GM12878 (cell line): ENCODE measurements at regions not wholly inside any gene's neighbourhood (a gene's known extent, or its start where the extent isn't known, plus 50 kb on each side); places are given as distances from the start of the nearest gene placed in this dataset.
"Not testable (repeated sequence)": the region's sequence is repeated elsewhere in the genome, so short reads cannot be mapped to it uniquely, and the experiment has no call there.

Experiments used
- ATAC-seq: fragments of 200-7000 bp; cut with Tn5 transposase; 3 replicates; pipeline ENCODE4 v1.9.1; 2020; ENCODE audit warnings: mild to moderate bottlenecking, moderate library complexity
- BruUV-seq: library from RNA; stranded (reverse); fragments of 400-500 nt; replicated peaks from 2 replicates; lab custom pipeline; 2021; lab: Mats Ljungman, UMichigan
- CTCF ChIA-PET: fragments of 300-600 bp; sonication (Branson Sonifier 250); formaldehyde crosslinking; extraction: SDS; loops from one replicate; lab custom pipeline; 2021; ENCODE audit warnings: inconsistent platforms; lab: Yijun Ruan, JAX
- POLR2A ChIA-PET: fragments of 350-600 bp; formaldehyde crosslinking; extraction: SDS; loops from one replicate; lab custom pipeline; 2021; ENCODE audit warnings: inconsistent platforms; lab: Charles Lee
- RAD21 ChIA-PET: fragments of 300-600 bp; sonication (Branson Sonifier 250); formaldehyde crosslinking; loops from one replicate; lab custom pipeline; 2023; ENCODE audit warnings: antibody characterized with exemption; ENCODE audit not compliant: unreplicated experiment; lab: Charles Lee
- SMC1A ChIA-PET: fragments of 300-600 bp; sonication (Branson Sonifier 250); formaldehyde crosslinking; loops from one replicate; lab custom pipeline; 2023; ENCODE audit not compliant: unreplicated experiment, uncharacterized antibody; lab: Charles Lee
- DNase-seq: peaks from one replicate; pipeline ENCODE4 v3.0.0-alpha.2; 2011; ENCODE audit warnings: low read depth, low spot score
- FAIRE-seq: peaks from 3 replicates; lab custom pipeline; 2011; peaks lifted over from hg19 to GRCh38; lab: Jason Lieb, UNC
- H2AFZ ChIP-seq: 2 replicates; pipeline ENCODE4 v1.6.0; 2011; ENCODE audit warnings: low read depth, low read length, control low read depth; ENCODE audit not compliant: control insufficient read depth
- H3K27ac ChIP-seq: 2 replicates; pipeline ENCODE4 v1.5.1; 2011; ENCODE audit warnings: control low read depth; ENCODE audit not compliant: control insufficient read depth, insufficient read depth
- H3K27me3 ChIP-seq, 2 experiments: replicated peaks in 1 of 2; 2 replicates each; pipeline versions ENCODE4 v1.6.0 to v1.6.1; 2011; ENCODE audit warnings: low read length in 1 of 2; ENCODE audit not compliant: control insufficient read depth in 2 of 2, insufficient read depth in 2 of 2
- H3K36me3 ChIP-seq, 2 experiments: 2 replicates each; pipeline ENCODE4 v1.5.1; 2011; ENCODE audit warnings: low read length in 1 of 2; ENCODE audit not compliant: control insufficient read depth in 2 of 2, insufficient read depth in 2 of 2
- H3K4me1 ChIP-seq: 2 replicates; pipeline ENCODE4 v1.6.1; 2011; ENCODE audit warnings: mild to moderate bottlenecking, low read length, moderate library complexity, mixed read lengths; ENCODE audit not compliant: control insufficient read depth, insufficient read depth
- H3K4me2 ChIP-seq: 2 replicates; pipeline ENCODE4 v1.6.0; 2011; ENCODE audit warnings: control low read depth; ENCODE audit not compliant: control insufficient read depth, insufficient read depth
- H3K4me3 ChIP-seq: fragments of 200-600 bp; sonication (generic); 2 replicates; pipeline ENCODE4 v1.5.1; 2016
- H3K79me2 ChIP-seq: 2 replicates; pipeline ENCODE4 v1.6.0; 2011; ENCODE audit warnings: low read length; ENCODE audit not compliant: control insufficient read depth, insufficient read depth
- H3K9ac ChIP-seq: 2 replicates; pipeline ENCODE4 v1.8.0; 2011; ENCODE audit warnings: low read length, control low read depth, mixed read lengths; ENCODE audit not compliant: control insufficient read depth, insufficient read depth
- H3K9me3 ChIP-seq: replicated peaks from 3 replicates; pipeline ENCODE4 v1.5.1; 2011; ENCODE audit warnings: mild to moderate bottlenecking, low read length; ENCODE audit not compliant: control insufficient read depth, insufficient read depth
- H4K20me1 ChIP-seq: 2 replicates; pipeline ENCODE4 v1.6.0; 2011; ENCODE audit not compliant: control insufficient read depth, insufficient read depth
- CREB1 ChIP-seq: IDR thresholded peaks from 2 replicates; pipeline ENCODE4 v1.6.1; 2012; ENCODE audit warnings: low read depth, mild to moderate bottlenecking, inconsistent platforms
- KAT2A ChIP-seq: conservative IDR thresholded peaks from 2 replicates; pipeline ENCODE4 v1.6.1; 2011; ENCODE audit warnings: low read depth, low read length; ENCODE audit not compliant: control insufficient read depth
- NFYB ChIP-seq: IDR thresholded peaks from 2 replicates; pipeline ENCODE4 v1.6.1; 2011; ENCODE audit warnings: low read depth, mild to moderate bottlenecking, low read length, improper control_type of control experiment, moderate library complexity; ENCODE audit not compliant: insufficient read depth
- NRF1 ChIP-seq: conservative IDR thresholded peaks from 2 replicates; pipeline ENCODE4 v1.6.1; 2011; ENCODE audit warnings: mild to moderate bottlenecking, low read depth, low read length, improper control_type of control experiment
- PAX8 ChIP-seq: fragments of 450-650 bp; IDR thresholded peaks from 2 replicates; pipeline ENCODE4 v1.6.1; 2017; ENCODE audit warnings: mild to moderate bottlenecking, moderate library complexity
- POLR2A ChIP-seq: IDR thresholded peaks from 2 replicates; pipeline ENCODE4 v1.6.1; 2011; ENCODE audit warnings: low read depth, mild to moderate bottlenecking, low read length
- STAT1 ChIP-seq: fragments of 450-650 bp; conservative IDR thresholded peaks from 2 replicates; pipeline ENCODE4 v1.6.1; 2014; ENCODE audit warnings: antibody characterized with exemption, mild to moderate bottlenecking
- ZBTB40 ChIP-seq: fragments of 450-650 bp; IDR thresholded peaks from 2 replicates; pipeline ENCODE4 v1.6.1; 2016; ENCODE audit warnings: mild to moderate bottlenecking, moderate library complexity, borderline replicate concordance
- WGBS: methylation state at CpG from one replicate; pipeline ENCODE4 v1.1.6; 2016; ENCODE audit warnings: low lambda C conversion rate; ENCODE audit not compliant: insufficient replicate concordance, insufficient coverage; ENCODE audit errors: missing lambda C conversion rate; 5-methylcytosine and 5-hydroxymethylcytosine counted together
- in situ Hi-C: fragments of 300-500 bp; cut with MboI; formaldehyde crosslinking; loops from 9 replicates; pipeline ENCODE4 v1.14.3; 2018; ENCODE audit warnings: mixed read lengths
- intact Hi-C: fragments of 100-400 bp; cut with micrococcal nuclease; formaldehyde crosslinking; loops from one replicate; pipeline ENCODE4 v1.14.2; 2022; ENCODE audit not compliant: unreplicated experiment

DNA sequence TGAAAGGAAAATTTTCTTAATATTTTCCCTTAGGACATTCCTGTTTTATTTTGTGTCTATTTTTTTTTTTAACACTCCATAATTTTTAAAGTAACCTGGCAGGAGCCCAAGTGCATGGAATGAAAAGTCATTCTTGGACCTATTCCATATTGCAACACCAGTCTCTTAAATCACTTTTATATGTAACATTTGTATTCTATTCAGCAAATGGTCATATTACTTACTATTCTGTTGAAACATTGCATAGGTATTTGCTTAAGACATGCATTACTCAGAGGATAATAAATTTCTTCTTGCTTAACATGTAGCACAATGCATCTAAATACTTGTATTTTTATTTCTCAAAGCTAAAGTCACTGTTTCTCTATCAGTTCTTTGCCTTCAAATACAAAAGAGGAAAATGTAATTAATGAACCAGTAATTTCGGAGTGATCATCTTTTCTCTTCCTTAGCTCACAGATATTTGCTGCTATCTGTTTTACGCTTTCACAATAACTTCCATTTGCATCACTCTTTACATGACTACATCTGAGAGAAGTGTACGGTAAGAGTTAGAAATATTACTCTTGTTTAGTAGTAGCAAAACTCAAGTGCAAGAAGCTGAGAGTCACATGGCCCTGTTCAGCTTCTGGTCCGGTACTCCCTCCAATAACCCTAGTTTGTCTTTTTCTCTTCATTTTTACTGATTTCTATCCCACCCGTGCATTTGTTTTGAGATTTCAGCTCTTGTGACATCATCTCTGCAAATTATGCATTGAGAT lies 394.8 kb downstream of the USP25 start (continued):
- TF ChIP-seq NFYB (no peak), CREB1 (no peak), NRF1 (no peak)

DNA sequence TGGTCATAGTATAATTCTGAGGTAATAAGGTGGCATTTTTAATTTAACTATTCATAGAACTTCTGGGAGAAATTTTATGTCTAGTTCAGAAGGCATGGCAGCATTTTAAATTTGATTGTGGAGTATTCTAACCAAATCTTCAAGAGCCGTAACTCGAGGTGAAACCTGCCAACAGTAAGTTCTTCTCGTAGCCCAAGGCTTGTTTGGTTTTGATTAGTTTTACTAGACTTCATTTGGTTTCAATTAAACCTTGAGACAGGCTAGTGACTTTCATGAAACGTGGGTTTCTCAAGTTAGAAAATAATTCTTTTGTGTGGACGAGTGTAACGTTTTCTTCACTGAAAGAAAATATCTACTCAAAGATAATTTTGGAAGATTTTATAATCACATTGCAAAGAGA lies 395.5 kb downstream of the USP25 start:
- WGBS = 30% methylated on average over 6 of the region's 6 CpGs
- Histone ChIP-seq H3K79me2 (no peaks in the 10 kb centered on the region), H3K36me3 (no peaks in the 10 kb centered on the region), H3K4me3 (no peak overlapping the region), H3K27ac (no peak overlapping the region), H3K27me3 (no peaks in the 10 kb centered on the region), H3K4me1 (no peaks in the 10 kb centered on the region), H3K9me3 (no peaks in the 10 kb centered on the region), H2AFZ (no peak overlapping the region), H4K20me1 (no peaks in the 10 kb centered on the region), H3K4me2 (no peak overlapping the region), H3K9ac (no peak overlapping the region)
- intact Hi-C loops = no loop called here
- ChIA-PET SMC1A (no interaction called here), POLR2A (no interaction called here), CTCF (no interaction called here), RAD21 (no interaction called here)
- TF ChIP-seq KAT2A (no peak), STAT1 (no peak), ZBTB40 (no peak), POLR2A (no peak), PAX8 (no peak)
- ATAC-seq (no peak), DNase-seq (no peak), FAIRE-seq (no peak)
- no TSS peak for BruUV-seq
- in situ Hi-C loops = no loop called here

GRCh38 chr21:16132453-16132852 lies 402.7 kb downstream of the USP25 start:
- BruUV-seq, in situ Hi-C loops, RAD21 ChIA-PET, H3K27ac ChIP-seq, intact Hi-C loops, DNase-seq, H2AFZ ChIP-seq, H3K4me1 ChIP-seq, FAIRE-seq, H3K4me3 ChIP-seq, CTCF ChIA-PET, H3K79me2 ChIP-seq, H3K4me2 ChIP-seq, H4K20me1 ChIP-seq, POLR2A ChIA-PET, H3K9ac ChIP-seq, SMC1A ChIA-PET, H3K36me3 ChIP-seq, H3K9me3 ChIP-seq, ATAC-seq, H3K27me3 ChIP-seq: not testable (repeated sequence)
- WGBS = 35% methylated on average over 8 of the region's 8 CpGs
